MG63 (cell line): ENCODE measurements at regions not wholly inside any gene's neighbourhood (a gene's known extent, or its start where the extent isn't known, plus 50 kb on each side); places are given as distances from the start of the nearest gene placed in this dataset.

ENCODE experiments used
- DNase-seq: peaks from one replicate; pipeline ENCODE4 v3.0.0-alpha.2; 2020
- H3K27me3 ChIP-seq: fragments of 250-450 bp; sonication (Bioruptor Pico); 2 replicates; pipeline ENCODE4 v1.5.1; 2020; ENCODE audit warnings: mild to moderate bottlenecking, moderate library complexity
- H3K36me3 ChIP-seq: fragments of 250-450 bp; sonication (Bioruptor Pico); 2 replicates; pipeline ENCODE4 v1.5.1; 2020; ENCODE audit warnings: mild to moderate bottlenecking, moderate library complexity
- H3K4me3 ChIP-seq: fragments of 250-450 bp; sonication (Bioruptor Pico); 2 replicates; pipeline ENCODE4 v1.5.1; 2020; ENCODE audit warnings: mild to moderate bottlenecking, moderate library complexity
- H3K9me3 ChIP-seq: fragments of 250-450 bp; sonication (Bioruptor Pico); 2 replicates; pipeline ENCODE4 v1.5.1; 2020; ENCODE audit warnings: mild to moderate bottlenecking, moderate library complexity

DNA sequence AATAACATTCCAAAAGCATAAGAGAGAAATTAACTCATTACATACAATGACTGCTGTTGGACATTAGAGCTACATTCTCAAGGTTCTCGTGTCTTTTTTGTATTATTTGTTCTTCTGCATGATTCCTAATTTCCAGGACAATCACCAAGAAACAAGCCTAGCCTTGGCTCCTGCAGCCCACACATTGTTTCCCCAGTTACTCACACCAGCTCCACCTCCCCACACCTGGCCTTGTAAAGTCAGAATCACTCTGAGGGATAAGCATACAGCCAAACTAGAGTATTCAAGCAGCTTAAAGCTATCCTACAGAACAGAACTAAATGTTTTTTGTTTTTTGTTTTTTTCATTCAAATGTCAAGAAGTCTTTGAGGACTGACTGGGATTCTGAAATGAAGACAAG lies 189.2 kb downstream of the HINT1 start:
- no peak overlapping the region for H3K4me3 ChIP-seq
- DNase-seq: no peak
- H3K9me3 ChIP-seq: no peaks in the 10 kb centered on the region
- no peaks in the 10 kb centered on the region for H3K36me3 ChIP-seq
- peaks cover 6% of the 10 kb centered on the region; the same call in 1 of the 2 replicates for H3K27me3 ChIP-seq

DNA sequence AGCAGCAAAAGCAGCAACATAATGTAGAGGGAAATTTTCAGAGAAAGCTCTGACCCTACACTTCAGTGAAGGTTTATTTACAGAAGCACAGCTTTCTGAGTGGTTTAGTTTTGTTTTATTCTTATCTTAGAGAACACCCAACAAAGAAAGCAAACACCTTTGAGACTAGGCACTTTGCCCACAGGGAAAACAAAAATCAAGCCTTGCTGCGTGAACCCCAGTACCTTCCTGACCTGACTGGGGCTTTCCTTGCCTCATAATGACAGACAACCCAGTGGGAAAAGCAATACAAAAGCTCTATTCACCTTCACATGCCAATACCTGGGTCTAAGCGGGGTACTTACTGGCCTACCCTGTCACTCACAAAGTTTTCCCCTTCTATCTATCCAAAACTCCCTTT lies 189.8 kb downstream of the HINT1 start:
- no peak overlapping the region for H3K4me3 ChIP-seq
- H3K9me3 ChIP-seq: no peaks in the 10 kb centered on the region
- H3K27me3 ChIP-seq: peaks cover 6% of the 10 kb centered on the region; the same call in 1 of the 2 replicates
- no peaks in the 10 kb centered on the region for H3K36me3 ChIP-seq
- DNase-seq: no peak

DNA sequence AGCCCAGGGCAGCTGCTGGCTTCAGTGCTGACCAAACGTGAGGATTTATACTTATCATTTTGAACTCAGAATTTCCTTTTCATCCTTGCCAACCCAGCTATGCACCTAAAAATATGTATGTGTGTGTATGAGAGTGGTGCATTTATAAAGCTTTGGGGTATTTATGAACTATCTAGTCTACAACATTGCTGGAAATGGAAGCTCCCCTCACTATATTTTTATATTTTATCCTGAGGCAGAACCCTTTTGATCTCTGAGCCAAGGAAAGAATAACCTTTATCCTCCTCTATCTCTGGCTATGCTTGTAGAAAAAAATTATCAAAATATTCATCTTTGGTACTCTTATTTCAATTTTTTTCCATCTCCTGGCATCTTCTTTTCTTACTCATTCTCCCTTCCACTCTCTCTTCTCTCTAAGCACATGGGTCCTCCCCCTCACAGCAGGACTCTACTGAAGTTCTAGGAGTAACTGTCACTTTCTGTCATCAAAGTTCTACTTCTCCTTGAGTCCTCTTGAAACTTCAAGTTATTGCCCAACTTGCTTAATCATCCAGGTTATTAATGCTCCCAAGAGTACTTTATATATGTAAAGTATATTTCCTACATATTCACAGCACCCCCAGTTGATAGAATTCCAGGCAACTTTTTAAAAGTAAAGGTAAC lies 190.9 kb downstream of the HINT1 start:
- Histone ChIP-seq H3K4me3 (no peak overlapping the region), H3K36me3 (no peaks in the 10 kb centered on the region), H3K9me3 (no peaks in the 10 kb centered on the region), H3K27me3 (peaks cover 6% of the 10 kb centered on the region; the same call in 1 of the 2 replicates)
- no peak for DNase-seq

DNA sequence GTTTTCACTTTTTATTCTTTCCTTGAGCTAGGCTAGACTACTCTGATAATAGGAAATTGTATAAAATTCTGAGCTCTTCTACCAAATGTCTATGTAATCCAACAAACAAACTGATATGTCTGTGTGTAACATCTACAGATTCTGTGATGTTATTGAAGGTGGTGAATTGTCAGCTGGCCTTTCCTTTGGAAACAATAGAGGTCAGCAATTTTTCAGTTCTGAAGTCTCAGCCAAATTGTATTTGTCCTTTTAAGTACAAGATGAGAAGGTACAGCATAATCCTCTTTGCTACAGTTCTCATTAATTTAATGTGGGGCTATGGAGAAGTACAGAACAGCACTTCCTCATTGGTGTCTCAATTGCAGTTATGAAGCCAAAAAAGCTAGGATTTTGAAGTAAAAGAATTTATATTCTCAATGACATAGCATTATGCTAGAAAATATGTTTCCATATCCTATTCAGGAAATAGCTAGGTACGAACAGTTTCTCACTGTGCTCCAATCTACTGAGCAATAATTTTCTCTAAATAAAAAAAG lies 198.0 kb downstream of the HINT1 start:
- no peaks in the 10 kb centered on the region for H3K27me3 ChIP-seq
- 0 out of 2 replicates have a peak, but pooled peaks cover 2% of the 10 kb centered on the region for H3K9me3 ChIP-seq
- H3K4me3 ChIP-seq: no peak overlapping the region
- no peaks in the 10 kb centered on the region for H3K36me3 ChIP-seq
- DNase-seq: no peak

DNA sequence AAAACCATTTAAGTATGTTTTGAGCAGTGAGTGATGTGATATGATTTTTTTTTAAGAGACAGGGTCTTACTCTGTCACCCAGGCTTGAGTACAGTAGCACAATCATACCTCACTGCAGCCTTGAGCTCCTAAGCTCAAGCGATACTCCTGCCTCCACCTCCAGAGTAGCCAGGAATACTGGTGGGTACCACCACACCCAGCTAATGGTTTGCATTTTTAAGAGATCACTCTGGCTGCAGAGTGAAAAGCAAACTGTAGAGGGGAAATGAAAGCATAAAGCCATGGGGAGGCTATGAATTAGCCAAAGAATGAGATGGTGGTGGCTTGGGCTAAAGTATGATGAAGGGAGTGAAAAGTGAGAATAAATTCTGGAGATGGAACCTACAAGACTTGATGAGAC lies 199.1 kb downstream of the HINT1 start:
- no peak for DNase-seq
- H3K27me3 ChIP-seq: no peaks in the 10 kb centered on the region
- H3K4me3 ChIP-seq: no peak overlapping the region
- no peaks in the 10 kb centered on the region for H3K36me3 ChIP-seq
- 0 out of 2 replicates have a peak, but pooled peaks cover 2% of the 10 kb centered on the region for H3K9me3 ChIP-seq

DNA sequence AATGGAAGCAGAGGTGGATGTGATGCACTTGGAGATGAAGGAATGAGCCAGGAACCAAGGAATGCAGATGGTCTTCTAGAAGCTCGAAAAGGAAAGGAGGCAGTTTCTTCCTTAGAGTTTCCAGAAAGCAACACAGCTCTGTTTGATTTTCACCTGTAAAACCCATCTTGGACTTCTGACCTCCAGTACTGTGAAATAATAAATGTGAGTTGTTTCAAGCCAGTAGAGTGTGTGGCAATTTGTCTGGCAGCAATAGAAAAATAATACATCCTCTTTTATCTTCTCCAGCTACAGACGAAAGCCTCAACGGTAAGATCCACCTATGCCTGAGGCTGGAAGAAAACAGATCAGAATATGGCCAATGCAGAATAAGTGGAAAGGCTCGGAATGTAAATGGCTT lies 199.7 kb downstream of the HINT1 start:
- Histone ChIP-seq H3K4me3 (no peak overlapping the region), H3K36me3 (no peaks in the 10 kb centered on the region), H3K27me3 (no peaks in the 10 kb centered on the region), H3K9me3 (0 out of 2 replicates have a peak, but pooled peaks cover 2% of the 10 kb centered on the region)
- no peak for DNase-seq

DNA sequence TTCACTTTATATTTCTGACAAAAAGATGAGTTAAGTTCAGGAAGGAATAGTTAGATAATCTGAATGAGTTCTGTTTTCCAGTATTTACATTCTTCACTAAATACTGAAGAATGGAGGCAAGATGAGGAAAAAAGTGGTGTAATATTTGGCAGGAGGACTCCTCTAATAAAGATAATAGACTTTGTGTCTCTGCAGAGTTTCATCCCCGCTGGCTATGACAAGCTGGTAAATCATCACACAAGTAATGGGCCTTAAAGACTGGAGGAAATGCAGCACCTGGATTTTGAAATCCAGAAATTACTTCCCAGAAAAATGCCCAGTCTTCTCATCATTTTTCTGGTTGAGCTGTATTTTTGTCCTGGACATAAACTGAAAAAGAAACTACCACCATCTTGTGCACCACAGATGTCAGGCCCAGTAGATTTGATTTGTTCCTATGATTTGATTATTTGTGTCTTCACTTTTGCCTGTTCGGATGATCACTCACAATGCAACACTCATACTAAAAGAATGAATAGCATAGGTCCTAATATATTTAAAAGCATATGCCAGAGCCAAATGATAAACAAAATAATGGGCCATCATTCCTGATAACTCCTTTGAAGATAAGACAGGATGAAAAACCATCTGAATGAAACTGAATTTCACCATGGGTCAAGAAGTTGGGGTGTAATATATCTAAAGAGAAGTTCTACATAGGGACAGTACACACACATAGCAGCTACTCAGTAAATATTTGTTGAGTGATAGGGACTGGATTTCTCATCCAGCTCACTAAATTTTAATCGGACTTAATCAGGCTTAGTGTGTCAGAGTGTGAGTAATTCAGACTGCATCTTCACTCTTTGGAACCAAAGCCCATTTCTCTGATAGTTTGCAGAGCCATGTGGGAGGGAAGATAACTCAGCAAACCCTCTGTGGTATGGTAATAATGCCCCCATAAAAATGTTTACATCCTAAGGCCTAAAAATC lies 200.5 kb downstream of the HINT1 start:
- Histone ChIP-seq H3K4me3 (no peak overlapping the region), H3K36me3 (no peaks in the 10 kb centered on the region), H3K27me3 (no peaks in the 10 kb centered on the region), H3K9me3 (0 out of 2 replicates have a peak, but pooled peaks cover 2% of the 10 kb centered on the region)
- no peak for DNase-seq

DNA sequence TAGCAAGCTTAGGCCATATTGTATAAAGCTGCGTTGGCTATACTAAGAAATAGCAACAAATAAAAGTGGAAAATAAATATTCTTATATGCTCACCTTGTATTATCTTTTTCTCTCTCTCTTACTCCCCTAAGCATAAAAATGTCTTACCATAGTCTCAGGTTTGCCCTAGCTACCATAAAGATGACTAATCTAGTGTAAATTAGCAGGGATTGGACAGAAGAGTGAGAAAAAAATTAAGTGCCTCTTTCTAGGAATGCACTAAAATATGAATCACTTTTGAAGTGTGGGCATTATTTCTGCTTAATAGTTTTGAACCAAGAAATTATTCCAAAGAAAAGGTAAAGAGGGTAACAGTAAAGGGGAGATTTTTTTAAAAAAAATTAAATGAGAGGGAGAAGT lies 201.3 kb downstream of the HINT1 start:
- DNase-seq: no peak
- Histone ChIP-seq H3K4me3 (no peak overlapping the region), H3K9me3 (0 out of 2 replicates have a peak, but pooled peaks cover 2% of the 10 kb centered on the region), H3K27me3 (no peaks in the 10 kb centered on the region), H3K36me3 (no peaks in the 10 kb centered on the region)

DNA sequence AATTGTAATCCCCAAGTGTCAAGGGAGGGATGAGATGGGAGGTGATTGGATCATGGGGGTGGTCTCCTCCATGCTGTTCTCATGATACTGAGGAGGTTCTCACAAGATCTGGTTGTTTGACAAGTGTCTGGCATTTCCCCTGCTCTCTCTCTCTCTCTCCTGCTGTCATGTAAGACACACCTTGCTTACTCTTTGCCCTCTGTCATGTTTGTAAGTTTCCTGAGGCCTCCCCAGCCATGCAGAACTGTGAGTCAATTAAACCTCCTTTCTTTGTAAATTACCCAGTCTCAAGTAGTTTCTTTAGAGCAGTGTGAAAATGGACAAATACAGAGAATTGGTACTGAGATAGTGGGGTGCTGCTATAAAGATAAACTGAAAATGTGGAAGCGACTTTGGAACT lies 207.9 kb downstream of the HINT1 start:
- Histone ChIP-seq H3K27me3 (no peaks in the 10 kb centered on the region; the same call in 1 of the 2 replicates), H3K36me3 (no peaks in the 10 kb centered on the region), H3K9me3 (no peaks in the 10 kb centered on the region), H3K4me3 (no peak overlapping the region)
- no peak for DNase-seq

DNA sequence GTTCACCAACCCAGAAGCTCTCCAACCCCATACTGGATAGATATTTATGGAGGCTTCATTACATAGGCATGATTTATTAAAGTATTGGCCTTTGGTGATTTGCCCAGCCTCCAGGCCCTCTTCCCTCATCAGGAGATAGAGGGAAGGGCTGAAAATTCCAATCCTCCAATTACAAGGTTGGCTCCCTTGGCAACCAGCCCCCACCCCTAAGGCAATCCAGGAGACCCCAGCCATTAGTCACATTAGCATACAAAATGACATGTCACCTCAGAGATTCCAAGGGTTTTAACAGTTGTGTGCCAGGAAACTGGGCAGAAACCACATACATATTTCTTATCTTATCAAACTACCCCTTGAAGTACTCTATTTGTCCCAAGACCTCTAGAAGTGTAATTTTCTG lies 210.0 kb downstream of the HINT1 start:
- no peaks in the 10 kb centered on the region for H3K9me3 ChIP-seq
- DNase-seq: no peak
- H3K36me3 ChIP-seq: no peaks in the 10 kb centered on the region
- no peaks in the 10 kb centered on the region; the same call in 1 of the 2 replicates for H3K27me3 ChIP-seq
- H3K4me3 ChIP-seq: no peak overlapping the region

DNA sequence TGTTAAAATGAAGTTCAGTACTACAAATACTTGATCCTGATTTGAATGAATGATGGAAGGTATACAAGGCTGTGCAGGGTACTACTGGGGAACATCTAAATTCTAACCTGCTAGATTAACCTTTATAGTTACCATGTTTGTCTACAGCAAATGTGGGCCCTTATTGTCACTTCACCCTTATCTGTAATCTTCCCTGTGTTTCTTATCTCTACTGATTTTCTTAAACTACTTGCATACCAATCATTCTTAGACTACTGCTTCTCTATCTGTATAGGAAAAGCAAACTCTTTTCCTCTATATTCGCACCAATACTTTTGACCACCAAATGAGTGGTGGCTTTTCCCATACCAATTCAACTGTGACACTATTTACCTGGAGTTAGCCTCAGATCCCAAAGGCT lies 210.7 kb downstream of the HINT1 start:
- DNase-seq: no peak
- Histone ChIP-seq H3K9me3 (no peaks in the 10 kb centered on the region), H3K36me3 (no peaks in the 10 kb centered on the region), H3K4me3 (no peak overlapping the region), H3K27me3 (no peaks in the 10 kb centered on the region; the same call in 1 of the 2 replicates)

DNA sequence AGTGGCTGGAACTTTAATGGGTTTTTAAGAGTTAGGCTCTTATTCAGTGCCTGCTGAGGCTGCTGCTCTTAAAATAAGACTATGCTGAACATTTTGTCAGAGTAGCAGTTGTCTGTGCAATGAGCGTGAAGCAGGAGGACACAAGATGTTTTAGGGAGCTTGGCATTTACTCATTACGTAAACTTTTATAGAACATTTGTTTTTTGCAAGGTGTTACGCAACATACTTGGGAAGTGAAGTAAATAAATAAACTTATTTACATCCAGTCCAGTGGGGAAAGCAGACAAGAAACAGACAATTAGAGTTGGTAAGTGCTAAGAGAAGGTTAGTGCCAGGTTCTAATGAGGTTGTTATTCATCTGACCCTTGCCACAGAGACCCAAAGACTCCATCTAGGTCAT lies 226.0 kb downstream of the HINT1 start:
- Histone ChIP-seq H3K36me3 (no peaks in the 10 kb centered on the region), H3K4me3 (no peak overlapping the region), H3K9me3 (no peaks in the 10 kb centered on the region), H3K27me3 (no peaks in the 10 kb centered on the region; the same call in 1 of the 2 replicates)
- no peak for DNase-seq

DNA sequence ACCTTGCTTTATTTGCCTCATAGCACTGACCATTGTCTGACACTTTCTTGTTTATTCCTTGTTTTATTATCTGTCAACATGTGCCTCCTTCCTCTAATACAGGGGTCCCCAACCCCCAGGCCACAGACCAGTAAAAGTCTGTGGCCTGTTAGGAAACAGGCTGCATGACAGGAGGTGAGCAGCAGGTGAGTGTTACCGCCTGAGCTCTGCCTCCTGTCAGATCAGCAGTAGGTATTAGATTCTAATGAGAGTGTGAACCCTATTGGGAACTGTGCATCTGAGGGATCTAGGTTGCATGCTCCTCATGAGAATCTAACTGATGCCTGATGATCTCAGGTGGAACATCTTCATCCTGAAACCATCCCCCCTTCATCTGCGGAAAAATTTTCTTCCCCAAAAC lies 228.0 kb downstream of the HINT1 start:
- no peak for DNase-seq
- Histone ChIP-seq H3K4me3 (no peak overlapping the region), H3K36me3 (no peaks in the 10 kb centered on the region), H3K9me3 (0 out of 2 replicates have a peak, but pooled peaks cover 2% of the 10 kb centered on the region), H3K27me3 (no peaks in the 10 kb centered on the region; the same call in 1 of the 2 replicates)

DNA sequence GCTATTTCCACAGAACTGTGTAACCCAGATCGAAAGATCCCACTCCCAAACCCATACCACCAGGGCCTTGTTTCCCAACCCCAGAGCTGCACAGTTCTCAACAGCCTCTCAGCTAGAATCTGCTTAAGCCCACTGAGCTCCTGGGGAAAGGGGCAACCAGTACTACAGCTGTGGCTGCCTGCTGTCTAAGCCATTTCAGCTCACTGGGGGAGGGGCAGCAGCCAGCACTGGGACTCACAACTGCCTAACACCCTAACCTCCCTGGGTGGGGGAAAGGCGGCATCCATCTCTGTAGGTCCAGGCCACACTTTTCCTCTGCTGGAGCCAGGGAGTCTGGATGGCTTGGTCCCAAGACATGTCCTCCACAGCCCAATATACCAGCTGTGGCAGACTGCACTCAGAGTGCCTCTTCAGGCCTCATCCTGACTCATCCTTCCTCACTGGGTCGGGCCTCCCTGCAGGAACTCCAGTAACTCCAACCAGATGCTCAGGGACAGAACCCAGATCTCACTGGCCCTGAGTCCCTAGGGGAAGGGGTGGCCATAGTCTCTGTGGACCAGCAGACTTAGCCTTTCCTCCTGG lies 241.4 kb downstream of the HINT1 start:
- Histone ChIP-seq H3K4me3 (no peak overlapping the region), H3K9me3 (no peaks in the 10 kb centered on the region), H3K36me3 (no peaks in the 10 kb centered on the region), H3K27me3 (no peaks in the 10 kb centered on the region)
- peak; percentile 33 for DNase-seq

DNA sequence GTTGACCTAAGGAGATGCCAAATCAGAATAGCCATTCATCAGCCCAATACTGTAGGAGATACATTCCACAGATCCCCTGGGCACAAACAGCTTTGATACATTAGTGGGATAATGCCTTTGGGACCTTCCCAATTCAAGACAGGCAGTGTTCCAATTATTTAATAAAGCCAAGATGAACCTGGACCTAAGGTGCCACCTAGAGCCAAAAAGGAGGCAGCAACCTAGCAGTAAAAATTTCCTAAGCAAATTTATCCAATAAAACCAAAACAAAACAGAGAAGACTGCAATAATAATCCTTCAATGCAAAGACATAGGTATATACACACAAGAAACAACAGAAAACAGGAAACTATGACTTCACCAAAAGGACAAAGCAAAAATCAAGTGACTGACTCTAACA lies 253.0 kb downstream of the HINT1 start:
- H3K9me3 ChIP-seq: no peaks in the 10 kb centered on the region
- no peaks in the 10 kb centered on the region for H3K27me3 ChIP-seq
- DNase-seq: no peak

DNA sequence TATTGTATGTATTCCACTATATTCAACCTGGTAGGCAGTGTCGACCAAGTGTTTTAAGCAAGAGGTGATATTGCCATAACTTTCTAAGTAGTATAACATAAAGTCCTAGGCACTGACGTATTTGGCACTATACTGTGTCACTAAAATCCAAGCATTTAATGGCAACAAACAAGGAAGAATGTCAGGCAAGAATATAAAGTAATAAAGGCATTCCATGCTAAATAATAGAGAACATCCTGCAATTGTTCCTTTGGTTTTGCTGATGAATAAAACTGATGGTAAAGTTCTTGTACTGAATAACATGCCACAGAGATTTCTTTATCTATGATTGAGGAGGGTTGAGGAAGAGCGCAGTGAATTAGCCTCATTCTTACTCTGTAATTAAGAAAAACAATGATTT lies 256.9 kb downstream of the HINT1 start:
- H3K9me3 ChIP-seq: no peaks in the 10 kb centered on the region
- H3K27me3 ChIP-seq: no peaks in the 10 kb centered on the region
- no peak for DNase-seq
- no peaks in the 10 kb centered on the region for H3K36me3 ChIP-seq
- no peak overlapping the region for H3K4me3 ChIP-seq

More for the DNA sequence above, 253.0 kb downstream of the HINT1 start:
- Histone ChIP-seq H3K4me3 (no peak overlapping the region), H3K36me3 (no peaks in the 10 kb centered on the region)
